Left lobe of liver (tissue), 2 donors: ENCODE measurements at regions not wholly inside any gene's neighbourhood (a gene's known extent, or its start where the extent isn't known, plus 50 kb on each side); places are given as distances from the start of the nearest gene placed in this dataset.
"Not testable (repeated sequence)": the region's sequence is repeated elsewhere in the genome, so short reads cannot be mapped to it uniquely, and the experiment has no call there.

ENCODE experiments used
- ATAC-seq: fragments of 200-7000 bp; cut with Tn5 transposase; one replicate; pipeline ENCODE4 v1.9.1; 2020; ENCODE audit warnings: mild to moderate bottlenecking, moderate library complexity
- DNase-seq: peaks from one replicate; pipeline ENCODE4 v3.0.0-alpha.2; 2020; ENCODE audit warnings: low spot score
- donor health status: DM: no; HTN: no; CAD: no; lungs with moderate emphysema.
- donor health status: DM: no; HTN: yes; CAD: no.

- ATAC-seq, DNase-seq: not testable (repeated sequence)
Measured at GRCh38 chr6:86872810-86873209, 64.5 kb upstream of the HTR1E start.

GRCh38 chr6:86871681-86872080, 65.6 kb upstream of the HTR1E start:
- no peak for ATAC-seq

GRCh38 chr6:86869500-86869899, 67.8 kb upstream of the HTR1E start:
- ATAC-seq (no peak), DNase-seq (no peak)

More at GRCh38 chr6:86871681-86872080, 65.6 kb upstream of the HTR1E start:
- no peak for DNase-seq

GRCh38 chr6:86859513-86859912, 77.8 kb upstream of the HTR1E start:
- ATAC-seq, result no peak
- no peak for DNase-seq

GRCh38 chr6:86858970-86859369, 78.4 kb upstream of the HTR1E start:
- DNase-seq, result no peak

GRCh38 chr6:86857783-86858182, 79.5 kb upstream of the HTR1E start:
- ATAC-seq (no peak), DNase-seq (no peak)

More at GRCh38 chr6:86858970-86859369, 78.4 kb upstream of the HTR1E start:
- no peak for ATAC-seq

GRCh38 chr6:86856937-86857563, 80.3 kb upstream of the HTR1E start:
- peak; percentile 47 for DNase-seq
- peak; percentile 95 for ATAC-seq

- ATAC-seq (no peak), DNase-seq (no peak)
Measured at GRCh38 chr6:86856379-86856778, 80.9 kb upstream of the HTR1E start.

- ATAC-seq (no peak), DNase-seq (no peak)
Measured at GRCh38 chr6:86848986-86849385, 88.3 kb upstream of the HTR1E start.

GRCh38 chr6:86832686-86833085, 104.6 kb upstream of the HTR1E start:
- no peak for ATAC-seq

GRCh38 chr6:86825436-86825835, 111.9 kb upstream of the HTR1E start:
- ATAC-seq (peak; percentile 99), DNase-seq (no peak)

More at GRCh38 chr6:86832686-86833085, 104.6 kb upstream of the HTR1E start:
- DNase-seq, result no peak

- no peak for ATAC-seq
- DNase-seq, result no peak
Measured at GRCh38 chr6:86822747-86823146, 114.6 kb upstream of the HTR1E start.

GRCh38 chr6:86820750-86821149, 116.6 kb upstream of the HTR1E start:
- no peak for DNase-seq
- no peak for ATAC-seq

- DNase-seq, result no peak
- ATAC-seq, result peak; percentile 55
Measured at GRCh38 chr6:86793649-86794048, 143.7 kb upstream of the HTR1E start.

- DNase-seq (no peak), ATAC-seq (no peak)
Measured at GRCh38 chr6:86791476-86791875, 145.9 kb upstream of the HTR1E start.

- DNase-seq (no peak), ATAC-seq (no peak)
Measured at GRCh38 chr6:86789779-86790411, 147.4 kb upstream of the HTR1E start.

- ATAC-seq, result peak; percentile 63
- no peak for DNase-seq
Measured at GRCh38 chr6:86782328-86782727, 155.0 kb upstream of the HTR1E start.

- ATAC-seq (no peak), DNase-seq (no peak)
Measured at GRCh38 chr6:86780923-86781322, 156.4 kb upstream of the HTR1E start.

- DNase-seq, result no peak
- ATAC-seq, result no peak
Measured at GRCh38 chr6:86775893-86776292, 161.4 kb upstream of the HTR1E start.

- no peak for ATAC-seq
- DNase-seq, result no peak
Measured at GRCh38 chr6:86765211-86765610, 172.1 kb upstream of the HTR1E start.

GRCh38 chr6:86759953-86760352, 177.4 kb upstream of the HTR1E start:
- not testable (repeated sequence) for ATAC-seq, DNase-seq

- no peak for DNase-seq
- no peak for ATAC-seq
Measured at GRCh38 chr6:86756640-86757229, 180.6 kb upstream of the HTR1E start.
